K562 (cell line): ENCODE measurements at regions not wholly inside any gene's neighbourhood (a gene's known extent, or its start where the extent isn't known, plus 50 kb on each side); places are given as distances from the start of the nearest gene placed in this dataset.
A peak's percentile ranks its signal among the peaks of the same experiment; 100 is the strongest.

Experiments
- ATAC-seq: fragments of 200-7000 bp; cut with Tn5 transposase; 3 replicates; pipeline ENCODE4 v1.9.1; 2020; ENCODE audit warnings: moderate library complexity
- BruUV-seq: library from RNA; stranded (reverse); fragments of 400-500 nt; replicated peaks from 2 replicates; lab custom pipeline; 2021; lab: Mats Ljungman, UMichigan
- CTCF ChIA-PET: fragments of 300-600 bp; formaldehyde crosslinking; extraction: SDS; loops from one replicate; lab custom pipeline; 2021; ENCODE audit warnings: low intra/inter-chr PET ratio; lab: Yijun Ruan, JAX
- POLR2A ChIA-PET: fragments of 300-600, 350-650 bp; sonication (Branson Sonifier 250); formaldehyde crosslinking; extraction: SDS; loops from one replicate; lab custom pipeline; 2021; ENCODE audit warnings: antibody characterized with exemption, inconsistent platforms; lab: Yijun Ruan, JAX
- DNase-seq, 4 experiments: peaks; one replicate each; pipeline versions ENCODE4 v3.0.0 to v3.0.0-alpha.2; 2011 to 2018; ENCODE audit warnings: low spot score in 3 of 4, mixed read lengths in 3 of 4; ENCODE audit errors: extremely low read depth in 1 of 4
- FAIRE-seq: peaks from 2 replicates; lab custom pipeline; 2011; peaks lifted over from hg19 to GRCh38; lab: Jason Lieb, UNC
- H2AFZ ChIP-seq: 2 replicates; pipeline ENCODE4 v1.6.0; 2011; ENCODE audit warnings: low read depth, low read length, control low read depth, inconsistent platforms
- H3K27ac ChIP-seq: fragments of 200-600 bp; 3 replicates; pipeline ENCODE4 v1.8.0; 2011; ENCODE audit warnings: low read depth, mild to moderate bottlenecking, control low read depth, inconsistent platforms, low read length, moderate library complexity, mixed read lengths; ENCODE audit errors: extremely low read depth
- H3K27me3 ChIP-seq, 2 experiments: fragments of 300-600 bp in 1 of 2; 2 replicates in 1 of 2; 3 replicates in 1 of 2; pipeline versions ENCODE4 v1.6.0 to v1.8.0; 2011; ENCODE audit warnings: inconsistent platforms in 2 of 2, low read length in 2 of 2, mild to moderate bottlenecking in 1 of 2, mixed read lengths in 1 of 2, moderate library complexity in 1 of 2; ENCODE audit not compliant: control insufficient read depth in 2 of 2, insufficient read depth in 2 of 2
- H3K36me3 ChIP-seq: fragments of 300-600 bp; 3 replicates; pipeline ENCODE4 v1.8.0; 2011; ENCODE audit warnings: mild to moderate bottlenecking, low read length, inconsistent platforms; ENCODE audit not compliant: control insufficient read depth, insufficient read depth
- H3K4me1 ChIP-seq, 2 experiments: fragments of 200-600 bp in 1 of 2; replicated peaks in 1 of 2; 2 replicates in 1 of 2; 3 replicates in 1 of 2; pipeline versions ENCODE4 v1.5.1 to v1.8.0; 2011; ENCODE audit warnings: inconsistent platforms in 2 of 2, low read length in 2 of 2, mild to moderate bottlenecking in 1 of 2, mixed read lengths in 1 of 2, moderate library complexity in 1 of 2; ENCODE audit not compliant: control insufficient read depth in 2 of 2, insufficient read depth in 2 of 2
- H3K4me2 ChIP-seq: 2 replicates; pipeline ENCODE4 v1.6.1; 2011; ENCODE audit warnings: low read length, control low read depth, inconsistent platforms, mixed read lengths; ENCODE audit not compliant: insufficient read depth
- H3K4me3 ChIP-seq: fragments of 200-600 bp; sonication (generic), shearing (Covaris generic); 2 replicates; pipeline ENCODE4 v1.5.1; 2016; ENCODE audit warnings: control low read depth, inconsistent platforms
- H3K79me2 ChIP-seq: fragments of 200-600 bp; 3 replicates; pipeline ENCODE4 v1.8.0; 2011; ENCODE audit warnings: low read length, inconsistent platforms; ENCODE audit not compliant: control insufficient read depth, insufficient read depth
- H3K9ac ChIP-seq, 2 experiments: 2 replicates each; pipeline versions ENCODE4 v1.6.0 to v1.6.1; 2011; ENCODE audit warnings: low read depth in 2 of 2, low read length in 2 of 2, control low read depth in 1 of 2, inconsistent platforms in 1 of 2, mild to moderate bottlenecking in 1 of 2, mixed read lengths in 1 of 2; ENCODE audit not compliant: insufficient read depth in 1 of 2
- H3K9me1 ChIP-seq: one replicate; pipeline ENCODE4 v1.6.0; 2011; ENCODE audit warnings: inconsistent platforms, mild to moderate bottlenecking, low read length, moderate library complexity; ENCODE audit not compliant: control insufficient read depth, insufficient read depth
- H3K9me3 ChIP-seq: replicated peaks from 2 replicates; pipeline ENCODE4 v1.5.1; 2011; ENCODE audit warnings: low read depth, low read length, inconsistent platforms; ENCODE audit not compliant: control insufficient read depth, insufficient read depth
- H4K20me1 ChIP-seq: replicated peaks from 2 replicates; pipeline ENCODE4 v1.6.1; 2011; ENCODE audit warnings: low read length, inconsistent platforms, mixed read lengths; ENCODE audit not compliant: control insufficient read depth, insufficient read depth
- DMBX1 ChIP-seq: fragments of 250-450 bp; sonication (Bioruptor Pico); IDR thresholded peaks from 2 replicates; pipeline ENCODE4 v1.8.0; 2022; ENCODE audit warnings: inconsistent platforms, mild to moderate bottlenecking, moderate library complexity, borderline replicate concordance
- EGR1 ChIP-seq: fragments of 450-650 bp; conservative IDR thresholded peaks from 2 replicates; pipeline ENCODE4 v1.6.1; 2017; ENCODE audit warnings: mild to moderate bottlenecking
- EP300 ChIP-seq: IDR thresholded peaks from 2 replicates; pipeline ENCODE4 v1.6.1; 2012; ENCODE audit warnings: low read length, improper control_type of control experiment
- JUND ChIP-seq, 2 experiments: IDR thresholded peaks; 2 replicates in 1 of 2; 3 replicates in 1 of 2; pipeline ENCODE4 v1.6.1; 2011; ENCODE audit warnings: borderline replicate concordance in 2 of 2, low read depth in 2 of 2, low read length in 2 of 2, improper control_type of control experiment in 1 of 2, missing biosample characterization in 1 of 2, missing genetic modification characterization in 1 of 2, missing genetic modification reagents in 1 of 2
- KLF16 ChIP-seq: IDR thresholded peaks from 2 replicates; pipeline ENCODE4 v1.6.1; 2016; ENCODE audit warnings: antibody characterized with exemption
- MCM7 ChIP-seq, 2 experiments: fragments of 450-650 bp; IDR thresholded peaks; 2 replicates each; pipeline ENCODE4 v1.6.1; 2016 to 2018
- NEUROD1 ChIP-seq: fragments of 150-350 bp; IDR thresholded peaks from 2 replicates; pipeline ENCODE4 v1.6.1; 2014; ENCODE audit warnings: borderline replicate concordance, low read length, low read depth; ENCODE audit not compliant: partially characterized antibody
- NR2C1 ChIP-seq, 2 experiments: fragments of 450-650 bp; IDR thresholded peaks; 2 replicates each; pipeline ENCODE4 v1.6.1; 2017; ENCODE audit warnings: mild to moderate bottlenecking in 2 of 2, antibody characterized with exemption in 1 of 2, inconsistent platforms in 1 of 2, missing compliant biosample characterization in 1 of 2, missing genetic modification characterization in 1 of 2
- NR4A1 ChIP-seq, 2 experiments: fragments of 250-450 bp in 1 of 2; fragments of 450-650 bp in 1 of 2; sonication (Bioruptor Pico) in 1 of 2; IDR thresholded peaks; 2 replicates each; pipeline versions ENCODE4 v1.4.0 to v1.6.1; 2016 to 2020; ENCODE audit warnings: mild to moderate bottlenecking in 2 of 2, missing compliant biosample characterization in 1 of 2, missing genetic modification characterization in 1 of 2, moderate library complexity in 1 of 2
- POLR2B ChIP-seq: fragments of 450-650 bp; IDR thresholded peaks from 2 replicates; pipeline ENCODE4 v1.6.1; 2018; ENCODE audit warnings: low read depth; ENCODE audit not compliant: partially characterized antibody
- POU5F1 ChIP-seq: fragments of 150-350 bp; IDR thresholded peaks from 2 replicates; pipeline ENCODE4 v1.6.1; 2014; ENCODE audit warnings: borderline replicate concordance, low read length, low read depth, mild to moderate bottlenecking; ENCODE audit not compliant: partially characterized antibody
- RB1 ChIP-seq: fragments of 450-650 bp; IDR thresholded peaks from 2 replicates; pipeline ENCODE4 v1.6.1; 2017; ENCODE audit warnings: low read depth, mild to moderate bottlenecking
- TEAD4 ChIP-seq, 2 experiments: sonication (generic) in 1 of 2; formaldehyde crosslinking in 1 of 2; IDR thresholded peaks; 2 replicates each; pipeline versions ENCODE4 v1.6.1 to v1.8.0; 2012 to 2022; ENCODE audit warnings: borderline replicate concordance in 1 of 2, inconsistent platforms in 1 of 2, low read length in 1 of 2, mild to moderate bottlenecking in 1 of 2, missing genetic modification reagents in 1 of 2
- YBX1 ChIP-seq: fragments of 450-650 bp; IDR thresholded peaks from 2 replicates; pipeline ENCODE4 v1.7.1; 2016; ENCODE audit warnings: mild to moderate bottlenecking
- ZNF140 ChIP-seq: fragments of 250-450 bp; sonication (Bioruptor Pico); IDR thresholded peaks from 2 replicates; pipeline ENCODE4 v1.8.0; 2021; ENCODE audit warnings: moderate library complexity, mild to moderate bottlenecking, inconsistent platforms
- WGBS: fragments of 100-300 bp; shearing (Covaris generic); methylation state at CpG from one replicate; pipeline ENCODE4 v1.1.6; 2016; ENCODE audit warnings: low coverage, mixed read lengths; ENCODE audit not compliant: insufficient coverage; ENCODE audit errors: missing lambda C conversion rate; 5-methylcytosine and 5-hydroxymethylcytosine counted together
- in situ Hi-C: fragments of 300-500 bp; cut with MboI; formaldehyde crosslinking; loops from 4 replicates; pipeline ENCODE4 v1.15.0; 2018; ENCODE audit warnings: inconsistent platforms, mixed read lengths
- intact Hi-C: fragments of 100-400 bp; cut with micrococcal nuclease; formaldehyde crosslinking; loops from 2 replicates; pipeline ENCODE4 v1.14.2; 2022
- TF ChIP-seq, protein P1 (sequence below): fragments of 450-650 bp; conservative IDR thresholded peaks from 2 replicates; pipeline ENCODE4 v1.6.1; 2016; ENCODE audit warnings: missing genetic modification characterization, low read depth, mild to moderate bottlenecking, missing compliant biosample characterization, moderate library complexity
- TF ChIP-seq, protein P2 (sequence below): fragments of 450-650 bp; formaldehyde crosslinking; IDR thresholded peaks from 2 replicates; pipeline ENCODE4 v1.4.0; 2020; ENCODE audit warnings: mild to moderate bottlenecking, moderate library complexity
- TF ChIP-seq, protein P3 (sequence below): sonication (generic); formaldehyde crosslinking; IDR thresholded peaks from 2 replicates; pipeline ENCODE4 v1.8.0; 2022; ENCODE audit warnings: mild to moderate bottlenecking, missing genetic modification reagents

DNA sequence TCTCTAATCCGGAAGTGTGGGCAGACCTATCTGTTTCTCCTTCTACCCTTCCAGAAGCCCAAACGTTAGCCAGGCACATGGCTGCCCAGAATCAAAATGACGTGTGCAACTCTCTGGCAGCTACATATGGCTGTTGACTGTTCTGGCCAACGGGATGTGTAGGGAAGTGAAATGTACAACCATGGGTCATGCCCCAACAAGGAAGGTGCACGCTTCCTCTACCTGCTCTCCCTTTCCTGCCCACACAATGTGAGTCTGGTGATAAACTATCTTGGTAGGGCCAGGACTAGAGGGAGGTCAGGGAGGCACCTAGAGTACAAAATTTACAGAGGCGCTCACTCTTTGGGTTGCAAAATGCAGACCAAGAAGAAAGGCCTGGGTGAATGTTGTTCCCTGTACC lies 495.9 kb upstream of the PROK2 start:
- ChIA-PET CTCF (no interaction called here), POLR2A (interaction anchor here (0.6 kb wide), 1 partner anchor 67 kb away, joined by 3 read pairs; no protein-coding TSS in a partner anchor)
- Histone ChIP-seq H3K27me3 (no peaks in the 10 kb centered on the region), H3K9ac (no peak overlapping the region; a peak in 1 of 4 replicates), H3K4me1 (peaks cover 8 to 26% of the 10 kb centered on the region in 2 experiments), H3K4me2 (0 out of 2 replicates have a peak overlapping the region, but pooled peaks have one; percentile 9), H3K9me3 (no peaks in the 10 kb centered on the region), H3K79me2 (no peaks in the 10 kb centered on the region), H3K36me3 (no peaks in the 10 kb centered on the region), H2AFZ (peak overlapping the region; percentile 93), H3K27ac (peak overlapping the region; percentile 47; the same call in 2 of the 3 replicates), H4K20me1 (no peaks in the 10 kb centered on the region), H3K9me1 (peaks cover 3% of the 10 kb centered on the region), H3K4me3 (no peak overlapping the region)
- ATAC-seq: peak; percentile 50
- WGBS: 13% methylated on average over 6 of the region's 6 CpGs
- in situ Hi-C loops (no loop called here), intact Hi-C loops (no loop called here)
- peak in 2 of 4 experiments; percentile 46 to 59 for DNase-seq
- no TSS peak for BruUV-seq
- peak; percentile 54 for FAIRE-seq
- TF ChIP-seq, protein P1, sequence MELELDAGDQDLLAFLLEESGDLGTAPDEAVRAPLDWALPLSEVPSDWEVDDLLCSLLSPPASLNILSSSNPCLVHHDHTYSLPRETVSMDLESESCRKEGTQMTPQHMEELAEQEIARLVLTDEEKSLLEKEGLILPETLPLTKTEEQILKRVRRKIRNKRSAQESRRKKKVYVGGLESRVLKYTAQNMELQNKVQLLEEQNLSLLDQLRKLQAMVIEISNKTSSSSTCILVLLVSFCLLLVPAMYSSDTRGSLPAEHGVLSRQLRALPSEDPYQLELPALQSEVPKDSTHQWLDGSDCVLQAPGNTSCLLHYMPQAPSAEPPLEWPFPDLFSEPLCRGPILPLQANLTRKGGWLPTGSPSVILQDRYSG (tag): 0 out of 2 replicates have a peak, but pooled peaks have one; percentile 30
- TF ChIP-seq DMBX1 (CRISPR knock-in tag) (0 out of 2 replicates have a peak, but pooled peaks have one; percentile 33), TEAD4 (IDR thresholded peaks at IDR 0.05; ENCODE audit: low read length) (0 out of 2 replicates have a peak, but pooled peaks have one; percentile 44), TEAD4 (CRISPR knock-in tag; IDR thresholded peaks at IDR 0.05; ENCODE audit: borderline replicate concordance) (no peak), NR2C1 (IDR thresholded peaks at IDR 0.05) (no peak), NR2C1 (tag; IDR thresholded peaks at IDR 0.05) (0 out of 2 replicates have a peak, but pooled peaks have one; percentile 28), POLR2B (no peak), POU5F1 (no peak), RB1 (no peak), ZNF140 (CRISPR knock-in tag) (no peak), NR4A1 (CRISPR knock-in tag; IDR thresholded peaks at IDR 0.05) (no peak), NR4A1 (tag; IDR thresholded peaks at IDR 0.05) (peak; percentile 63; the same call in 1 of the 2 replicates), EGR1 (0 out of 2 replicates have a peak, but pooled peaks have one; percentile 9), YBX1 (no peak), EP300 (peak; percentile 76; the same call in 1 of the 2 replicates), KLF16 (0 out of 2 replicates have a peak, but pooled peaks have one; percentile 8), NEUROD1 (peak; percentile 21), JUND (IDR thresholded peaks at IDR 0.05; ENCODE audit: borderline replicate concordance, low read depth, low read length) (no peak), JUND (tag; IDR thresholded peaks at IDR 0.05; ENCODE audit: borderline replicate concordance, low read depth, low read length) (0 out of 3 replicates have a peak, but pooled peaks have one; percentile 20), MCM7 (IDR thresholded peaks at IDR 0.05) (no peak)
- TF ChIP-seq, protein P2, sequence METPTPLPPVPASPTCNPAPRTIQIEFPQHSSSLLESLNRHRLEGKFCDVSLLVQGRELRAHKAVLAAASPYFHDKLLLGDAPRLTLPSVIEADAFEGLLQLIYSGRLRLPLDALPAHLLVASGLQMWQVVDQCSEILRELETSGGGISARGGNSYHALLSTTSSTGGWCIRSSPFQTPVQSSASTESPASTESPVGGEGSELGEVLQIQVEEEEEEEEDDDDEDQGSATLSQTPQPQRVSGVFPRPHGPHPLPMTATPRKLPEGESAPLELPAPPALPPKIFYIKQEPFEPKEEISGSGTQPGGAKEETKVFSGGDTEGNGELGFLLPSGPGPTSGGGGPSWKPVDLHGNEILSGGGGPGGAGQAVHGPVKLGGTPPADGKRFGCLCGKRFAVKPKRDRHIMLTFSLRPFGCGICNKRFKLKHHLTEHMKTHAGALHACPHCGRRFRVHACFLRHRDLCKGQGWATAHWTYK: no peak
- TF ChIP-seq, protein P3, sequence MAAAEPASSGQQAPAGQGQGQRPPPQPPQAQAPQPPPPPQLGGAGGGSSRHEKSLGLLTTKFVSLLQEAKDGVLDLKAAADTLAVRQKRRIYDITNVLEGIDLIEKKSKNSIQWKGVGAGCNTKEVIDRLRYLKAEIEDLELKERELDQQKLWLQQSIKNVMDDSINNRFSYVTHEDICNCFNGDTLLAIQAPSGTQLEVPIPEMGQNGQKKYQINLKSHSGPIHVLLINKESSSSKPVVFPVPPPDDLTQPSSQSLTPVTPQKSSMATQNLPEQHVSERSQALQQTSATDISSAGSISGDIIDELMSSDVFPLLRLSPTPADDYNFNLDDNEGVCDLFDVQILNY: no peak
